OCI-LY1 (cell line): ENCODE measurements at regions not wholly inside any gene's neighbourhood (a gene's known extent, or its start where the extent isn't known, plus 50 kb on each side); places are given as distances from the start of the nearest gene placed in this dataset.

Experiments used
- EZH2 ChIP-seq: fragments of 200-600 bp; sonication (generic), shearing (Covaris generic); IDR thresholded peaks from 2 replicates; pipeline ENCODE4 v1.8.0; 2017; ENCODE audit warnings: borderline replicate concordance, mixed run types, mild to moderate bottlenecking, antibody characterized with exemption, low read length, moderate library complexity, mixed read lengths
- TF ChIP-seq, protein P1 (sequence below): fragments of 200-600 bp; sonication (generic), shearing (Covaris generic); IDR thresholded peaks from 2 replicates; pipeline ENCODE4 v1.5.1; 2017; ENCODE audit warnings: mild to moderate bottlenecking, antibody characterized with exemption, low read length, moderate library complexity, mixed read lengths

DNA sequence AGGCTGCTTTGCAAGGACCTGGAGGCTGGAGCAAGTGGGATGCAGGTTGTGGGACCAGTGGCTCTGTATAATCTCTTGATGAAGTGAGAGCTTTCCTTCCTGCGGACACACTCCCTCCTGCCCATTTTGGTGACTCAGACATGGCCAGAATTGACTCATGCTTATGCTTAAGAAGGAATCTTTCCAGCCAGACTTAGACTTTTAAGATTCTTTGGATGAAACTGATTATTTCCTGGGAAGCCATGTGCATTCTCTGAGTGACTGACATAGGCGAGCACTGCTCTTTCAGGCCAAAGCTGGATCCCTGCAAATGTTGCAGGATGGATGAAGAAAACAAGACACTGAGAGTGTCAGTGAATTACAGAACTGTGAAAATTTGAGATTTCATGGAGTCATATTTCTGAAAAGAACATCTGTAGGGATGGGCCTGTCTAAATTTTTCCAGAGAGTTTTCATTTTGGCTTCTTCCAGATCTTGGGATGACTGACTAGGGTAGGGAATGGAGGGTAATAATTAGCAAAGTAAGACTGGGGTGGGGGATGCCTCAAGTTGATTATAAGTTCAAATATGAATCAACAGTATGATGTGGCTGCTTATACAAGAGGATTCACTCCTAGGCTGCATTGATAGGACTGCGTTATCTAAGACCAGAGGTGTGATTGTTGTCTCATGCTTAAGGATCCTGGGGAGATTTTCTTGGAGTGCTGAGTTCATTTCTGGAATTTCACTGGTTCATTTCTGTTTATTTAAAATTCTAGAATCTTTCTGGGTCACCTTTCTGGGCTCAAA, 195.8 kb downstream of the HIPK3 start:
- TF ChIP-seq, protein P1, sequence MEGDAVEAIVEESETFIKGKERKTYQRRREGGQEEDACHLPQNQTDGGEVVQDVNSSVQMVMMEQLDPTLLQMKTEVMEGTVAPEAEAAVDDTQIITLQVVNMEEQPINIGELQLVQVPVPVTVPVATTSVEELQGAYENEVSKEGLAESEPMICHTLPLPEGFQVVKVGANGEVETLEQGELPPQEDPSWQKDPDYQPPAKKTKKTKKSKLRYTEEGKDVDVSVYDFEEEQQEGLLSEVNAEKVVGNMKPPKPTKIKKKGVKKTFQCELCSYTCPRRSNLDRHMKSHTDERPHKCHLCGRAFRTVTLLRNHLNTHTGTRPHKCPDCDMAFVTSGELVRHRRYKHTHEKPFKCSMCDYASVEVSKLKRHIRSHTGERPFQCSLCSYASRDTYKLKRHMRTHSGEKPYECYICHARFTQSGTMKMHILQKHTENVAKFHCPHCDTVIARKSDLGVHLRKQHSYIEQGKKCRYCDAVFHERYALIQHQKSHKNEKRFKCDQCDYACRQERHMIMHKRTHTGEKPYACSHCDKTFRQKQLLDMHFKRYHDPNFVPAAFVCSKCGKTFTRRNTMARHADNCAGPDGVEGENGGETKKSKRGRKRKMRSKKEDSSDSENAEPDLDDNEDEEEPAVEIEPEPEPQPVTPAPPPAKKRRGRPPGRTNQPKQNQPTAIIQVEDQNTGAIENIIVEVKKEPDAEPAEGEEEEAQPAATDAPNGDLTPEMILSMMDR: no peak
- TF ChIP-seq EZH2: no peak
